A549 (cell line): ENCODE measurements at regions not wholly inside any gene's neighbourhood (a gene's known extent, or its start where the extent isn't known, plus 50 kb on each side); places are given as distances from the start of the nearest gene placed in this dataset.

Experiments used
- ATAC-seq, 2 experiments: fragments of 200-7000 bp in 1 of 2; fragments of >200 bp in 1 of 2; cut with Nextera tagmentation in 1 of 2; cut with Tn5 transposase in 1 of 2; 3 replicates each; pipeline versions ENCODE4 v1.8.0 to v1.9.1; 2018 to 2020; ENCODE audit warnings: mild to moderate bottlenecking in 1 of 2, moderate library complexity in 1 of 2
- CTCF ChIA-PET: fragments of 300-600 bp; sonication (Branson Sonifier 250); formaldehyde crosslinking; extraction: SDS; loops from one replicate; lab custom pipeline; 2021; ENCODE audit warnings: antibody characterized with exemption, inconsistent platforms; lab: Yijun Ruan, JAX
- POLR2A ChIA-PET: fragments of 350-600 bp; formaldehyde crosslinking; extraction: SDS; loops from one replicate; lab custom pipeline; 2021; ENCODE audit warnings: antibody characterized with exemption, inconsistent platforms; lab: Yijun Ruan, JAX
- DNase-seq, 2 experiments: peaks; one replicate each; pipeline versions ENCODE4 v3.0.0 to v3.0.0-alpha.2; 2011 to 2016; ENCODE audit warnings: low read depth in 1 of 2, low spot score in 1 of 2
- FAIRE-seq: peaks from 2 replicates; lab custom pipeline; 2011; peaks lifted over from hg19 to GRCh38; lab: Jason Lieb, UNC
- H3K27ac ChIP-seq, 2 experiments: fragments of >200 bp; sonication (Bioruptor Twin); formaldehyde crosslinking; 3 replicates each; pipeline ENCODE4 v1.5.1; 2016 to 2017
- H3K4me1 ChIP-seq: fragments of >200 bp; sonication (Bioruptor Twin); formaldehyde crosslinking; 3 replicates; pipeline ENCODE4 v1.6.1; 2016
- H3K4me2 ChIP-seq: fragments of >200 bp; sonication (Bioruptor Twin); formaldehyde crosslinking; 3 replicates; pipeline ENCODE4 v1.6.1; 2016
- H3K4me3 ChIP-seq: fragments of >200 bp; sonication (Bioruptor Twin); formaldehyde crosslinking; 3 replicates; pipeline ENCODE4 v1.5.1; 2016
- H3K9me3 ChIP-seq: fragments of >200 bp; sonication (Bioruptor Twin); formaldehyde crosslinking; 3 replicates; pipeline ENCODE4 v1.6.1; 2016
- CBX8 ChIP-seq: fragments of 200-600 bp; sonication (generic); IDR thresholded peaks from 2 replicates; pipeline ENCODE4 v1.6.1; 2016
- CEBPB ChIP-seq, 2 experiments: fragments of >200 bp in 1 of 2; sonication (Bioruptor Twin) in 1 of 2; formaldehyde crosslinking in 1 of 2; IDR thresholded peaks; 2 replicates each; pipeline ENCODE4 v1.6.1; 2012 to 2016
- CHD4 ChIP-seq: fragments of 200-600 bp; sonication (generic); IDR thresholded peaks from 2 replicates; pipeline ENCODE4 v1.6.1; 2016; ENCODE audit warnings: antibody characterized with exemption, mild to moderate bottlenecking, borderline replicate concordance
- EHMT2 ChIP-seq: fragments of 200-600 bp; sonication (generic); IDR thresholded peaks from 2 replicates; pipeline ENCODE4 v1.6.1; 2016; ENCODE audit warnings: antibody characterized with exemption, low read depth, mild to moderate bottlenecking, moderate library complexity
- ESRRA ChIP-seq: fragments of 150-350 bp; IDR thresholded peaks from 2 replicates; pipeline ENCODE4 v1.6.1; 2014; ENCODE audit warnings: mild to moderate bottlenecking, low read length, borderline replicate concordance
- FOSB ChIP-seq: fragments of 250-450 bp; sonication (Bioruptor Pico); IDR thresholded peaks from 2 replicates; pipeline ENCODE4 v1.5.0; 2020; ENCODE audit warnings: mild to moderate bottlenecking, moderate library complexity
- HDAC2 ChIP-seq: fragments of 200-600 bp; sonication (generic); IDR thresholded peaks from 2 replicates; pipeline ENCODE4 v1.6.1; 2016
- HES2 ChIP-seq: fragments of >200 bp; sonication (Bioruptor Twin); formaldehyde crosslinking; IDR thresholded peaks from 2 replicates; pipeline ENCODE4 v1.6.1; 2016
- HEYL ChIP-seq: fragments of 250-450 bp; sonication (Bioruptor Pico); IDR thresholded peaks from 2 replicates; pipeline ENCODE4 v1.8.0; 2021; ENCODE audit warnings: mild to moderate bottlenecking, moderate library complexity
- HMGXB4 ChIP-seq: fragments of 250-450 bp; sonication (Bioruptor Pico); IDR thresholded peaks from 2 replicates; pipeline ENCODE4 v1.5.0; 2021; ENCODE audit warnings: mild to moderate bottlenecking, moderate library complexity, borderline replicate concordance
- HOXB5 ChIP-seq: fragments of 250-450 bp; sonication (Bioruptor Pico); IDR thresholded peaks from 2 replicates; pipeline ENCODE4 v1.5.0; 2020; ENCODE audit warnings: mild to moderate bottlenecking, moderate library complexity
- JUN ChIP-seq, 2 experiments: fragments of >200 bp; sonication (Bioruptor Twin); formaldehyde crosslinking; IDR thresholded peaks; 2 replicates in 1 of 2; 3 replicates in 1 of 2; pipeline ENCODE4 v1.6.1; 2016 to 2017
- KDM5A ChIP-seq: fragments of 200-600 bp; sonication (generic); IDR thresholded peaks from 2 replicates; pipeline ENCODE4 v1.6.1; 2016; ENCODE audit warnings: antibody characterized with exemption, mild to moderate bottlenecking
- MAFK ChIP-seq: fragments of 450-650 bp; IDR thresholded peaks from 2 replicates; pipeline ENCODE4 v1.6.1; 2014; ENCODE audit not compliant: partially characterized antibody
- NFE2L2 ChIP-seq: fragments of 150-350 bp; conservative IDR thresholded peaks from 2 replicates; pipeline ENCODE4 v1.6.1; 2014; ENCODE audit warnings: low read length
- PBX3 ChIP-seq: IDR thresholded peaks from 2 replicates; pipeline ENCODE4 v1.6.1; 2012
- RAD21 ChIP-seq, 2 experiments: fragments of >200 bp in 1 of 2; sonication (Bioruptor Twin) in 1 of 2; formaldehyde crosslinking in 1 of 2; IDR thresholded peaks in 1 of 2; conservative IDR thresholded peaks in 1 of 2; 2 replicates in 1 of 2; 3 replicates in 1 of 2; pipeline ENCODE4 v1.6.1; 2012 to 2018; ENCODE audit warnings: inconsistent platforms in 1 of 2
- RFX5 ChIP-seq: fragments of 450-650 bp; IDR thresholded peaks from 2 replicates; pipeline ENCODE4 v1.7.1; 2014; ENCODE audit warnings: antibody characterized with exemption, mild to moderate bottlenecking, moderate library complexity
- SMC3 ChIP-seq: fragments of >200 bp; sonication (Bioruptor Twin); formaldehyde crosslinking; IDR thresholded peaks from 3 replicates; pipeline ENCODE4 v1.6.1; 2018; ENCODE audit warnings: inconsistent platforms
- SREBF2 ChIP-seq: fragments of 450-650 bp; IDR thresholded peaks from 2 replicates; pipeline ENCODE4 v1.6.1; 2014; ENCODE audit warnings: mild to moderate bottlenecking, moderate library complexity
- ZC3H11A ChIP-seq: fragments of 450-650 bp; IDR thresholded peaks from 2 replicates; pipeline ENCODE4 v1.6.1; 2014; ENCODE audit warnings: antibody characterized with exemption, mild to moderate bottlenecking
- ZFP36 ChIP-seq: fragments of 450-650 bp; IDR thresholded peaks from 2 replicates; pipeline ENCODE4 v1.6.1; 2014; ENCODE audit warnings: borderline replicate concordance; ENCODE audit not compliant: partially characterized antibody
- ZNF302 ChIP-seq: fragments of 250-450 bp; sonication (Bioruptor Pico); IDR thresholded peaks from 2 replicates; pipeline ENCODE4 v1.9.0; 2021; ENCODE audit warnings: inconsistent platforms, mild to moderate bottlenecking, moderate library complexity
- WGBS: methylation state at CpG from one replicate; pipeline ENCODE4 v1.1.6; 2017; ENCODE audit errors: missing lambda C conversion rate; 5-methylcytosine and 5-hydroxymethylcytosine counted together
- TF ChIP-seq, protein P1 (sequence below): fragments of >200 bp; sonication (Bioruptor Twin); formaldehyde crosslinking; IDR thresholded peaks from 3 replicates; pipeline ENCODE4 v1.5.1; 2016
- TF ChIP-seq, protein P2 (sequence below): fragments of 200-600 bp; sonication (generic); IDR thresholded peaks from 2 replicates; pipeline ENCODE4 v1.6.1; 2016; ENCODE audit warnings: antibody characterized with exemption, mild to moderate bottlenecking, moderate library complexity

DNA sequence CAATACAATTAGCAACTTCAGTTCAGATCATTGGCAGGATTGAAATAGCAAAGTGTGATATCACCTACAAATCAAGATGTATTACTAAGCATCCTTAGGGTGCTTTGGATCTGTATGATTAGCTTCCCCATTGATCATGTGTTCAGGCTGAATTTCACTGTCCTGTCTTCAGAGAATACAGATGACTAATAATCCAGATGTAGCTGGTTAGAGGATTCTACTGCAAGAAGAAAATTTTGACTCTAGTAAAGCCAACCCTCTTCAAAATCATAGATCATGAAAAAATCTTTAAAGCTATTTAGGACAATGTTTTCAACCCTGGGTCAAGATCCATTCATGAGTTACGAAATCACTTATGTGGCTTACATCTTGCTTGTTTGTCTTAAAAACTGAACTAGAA is 184.4 kb downstream of the PTGER3 start:
- POLR2A ChIA-PET: no interaction called here
- no peak for TF ChIP-seq HES2
- no peak for TF ChIP-seq ZC3H11A
- TF ChIP-seq CHD4: no peak
- no peak for TF ChIP-seq ZNF302 (CRISPR knock-in tag)
- no peak for TF ChIP-seq NFE2L2
- no peak for TF ChIP-seq SREBF2
- TF ChIP-seq JUN (IDR thresholded peaks at IDR 0.05): no peak
- TF ChIP-seq ZFP36: no peak
- no peak for TF ChIP-seq RFX5
- no peak for TF ChIP-seq HDAC2
- TF ChIP-seq CEBPB (IDR thresholded peaks at IDR 0.05): no peak
- TF ChIP-seq EHMT2: no peak
- no peak for TF ChIP-seq ESRRA
- no peak for TF ChIP-seq RAD21 (conservative IDR thresholded peaks at IDR 0.05 in 1 of 2, IDR thresholded peaks at IDR 0.05 in 1 of 2)
- no peak for TF ChIP-seq SMC3
- TF ChIP-seq MAFK: no peak
- TF ChIP-seq HOXB5 (CRISPR knock-in tag): no peak
- TF ChIP-seq HEYL (CRISPR knock-in tag): no peak
- TF ChIP-seq CBX8: no peak
- ATAC-seq (no peak), FAIRE-seq (no peak), DNase-seq (no peak)
- H3K4me3 ChIP-seq: no peak overlapping the region
- CTCF ChIA-PET: no interaction called here
- H3K9me3 ChIP-seq: no peaks in the 10 kb centered on the region
- H3K4me1 ChIP-seq: peaks cover 4% of the 10 kb centered on the region; the same call in 1 of the 3 replicates
- H3K4me2 ChIP-seq: no peak overlapping the region
- 71% methylated on average over 1 of the region's 1 CpG for WGBS
- no peak overlapping the region for H3K27ac ChIP-seq

GRCh38 chr1:70864302-70864701 is 183.3 kb downstream of the PTGER3 start:
- DNase-seq: peak in 1 of 2 experiments; percentile 57
- ChIA-PET CTCF (no interaction called here), POLR2A (no interaction called here)
- Histone ChIP-seq H3K27ac (0 out of 6 replicates have a peak overlapping the region, but pooled peaks of 1 of the 2 experiments have one; percentile 33), H3K9me3 (no peaks in the 10 kb centered on the region), H3K4me3 (no peak overlapping the region), H3K4me1 (peaks cover 4% of the 10 kb centered on the region; the same call in 1 of the 3 replicates), H3K4me2 (0 out of 3 replicates have a peak overlapping the region, but pooled peaks have one; percentile 19)
- WGBS: 3% methylated on average over 2 of the region's 2 CpGs
- TF ChIP-seq, protein P1, sequence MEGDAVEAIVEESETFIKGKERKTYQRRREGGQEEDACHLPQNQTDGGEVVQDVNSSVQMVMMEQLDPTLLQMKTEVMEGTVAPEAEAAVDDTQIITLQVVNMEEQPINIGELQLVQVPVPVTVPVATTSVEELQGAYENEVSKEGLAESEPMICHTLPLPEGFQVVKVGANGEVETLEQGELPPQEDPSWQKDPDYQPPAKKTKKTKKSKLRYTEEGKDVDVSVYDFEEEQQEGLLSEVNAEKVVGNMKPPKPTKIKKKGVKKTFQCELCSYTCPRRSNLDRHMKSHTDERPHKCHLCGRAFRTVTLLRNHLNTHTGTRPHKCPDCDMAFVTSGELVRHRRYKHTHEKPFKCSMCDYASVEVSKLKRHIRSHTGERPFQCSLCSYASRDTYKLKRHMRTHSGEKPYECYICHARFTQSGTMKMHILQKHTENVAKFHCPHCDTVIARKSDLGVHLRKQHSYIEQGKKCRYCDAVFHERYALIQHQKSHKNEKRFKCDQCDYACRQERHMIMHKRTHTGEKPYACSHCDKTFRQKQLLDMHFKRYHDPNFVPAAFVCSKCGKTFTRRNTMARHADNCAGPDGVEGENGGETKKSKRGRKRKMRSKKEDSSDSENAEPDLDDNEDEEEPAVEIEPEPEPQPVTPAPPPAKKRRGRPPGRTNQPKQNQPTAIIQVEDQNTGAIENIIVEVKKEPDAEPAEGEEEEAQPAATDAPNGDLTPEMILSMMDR: no peak
- TF ChIP-seq NFE2L2 (0 out of 2 replicates have a peak, but pooled peaks have one; percentile 52), MAFK (peak; percentile 81)
- peak in 1 of 2 experiments; percentile 70; a peak in 3 of 6 replicates for ATAC-seq
- no peak for FAIRE-seq

DNA sequence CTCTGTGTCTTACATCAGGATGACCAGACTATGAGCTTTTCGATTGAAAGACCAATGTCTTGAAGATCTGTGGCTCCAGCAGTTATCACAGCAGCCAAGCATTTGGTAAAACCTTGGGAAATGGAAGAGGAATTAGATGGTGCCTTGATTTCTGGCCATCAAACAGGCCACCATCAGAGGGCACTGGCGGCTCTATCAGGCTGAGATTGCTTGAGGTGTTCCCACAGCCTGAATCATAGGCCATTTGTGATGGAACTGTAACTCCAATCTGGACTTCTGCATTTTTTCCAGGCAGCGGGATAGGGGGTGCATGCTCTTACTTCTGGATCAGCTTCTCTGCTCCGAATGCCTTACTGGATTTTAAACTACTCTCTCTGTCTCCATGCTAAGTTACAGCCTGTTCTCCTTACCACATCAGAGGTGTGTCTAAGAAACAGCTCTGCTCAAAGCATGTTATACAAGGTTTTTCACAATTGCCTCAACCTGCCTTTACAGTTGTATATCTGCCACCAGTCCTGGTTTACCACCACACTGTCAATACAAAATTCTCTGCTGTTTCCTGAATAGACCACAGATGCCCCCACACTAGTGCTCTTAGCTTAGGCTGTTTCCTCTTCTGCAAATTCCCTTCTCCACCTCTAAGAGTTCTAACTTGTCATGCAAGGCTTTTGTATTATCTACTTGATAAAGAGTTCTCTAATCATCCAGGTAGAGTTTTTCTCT is 180.9 kb downstream of the PTGER3 start:
- Histone ChIP-seq H3K4me2 (no peak overlapping the region), H3K4me3 (no peak overlapping the region), H3K4me1 (peaks cover 4% of the 10 kb centered on the region; the same call in 1 of the 3 replicates), H3K9me3 (no peaks in the 10 kb centered on the region), H3K27ac (no peak overlapping the region)
- DNase-seq (no peak), ATAC-seq (no peak), FAIRE-seq (no peak)
- ChIA-PET POLR2A (no interaction called here), CTCF (no interaction called here)
- 52% methylated on average over 3 of the region's 4 CpGs for WGBS
- no peak for TF ChIP-seq ZNF302 (CRISPR knock-in tag)
- TF ChIP-seq PBX3: no peak
- no peak for TF ChIP-seq ESRRA
- TF ChIP-seq, protein P2, sequence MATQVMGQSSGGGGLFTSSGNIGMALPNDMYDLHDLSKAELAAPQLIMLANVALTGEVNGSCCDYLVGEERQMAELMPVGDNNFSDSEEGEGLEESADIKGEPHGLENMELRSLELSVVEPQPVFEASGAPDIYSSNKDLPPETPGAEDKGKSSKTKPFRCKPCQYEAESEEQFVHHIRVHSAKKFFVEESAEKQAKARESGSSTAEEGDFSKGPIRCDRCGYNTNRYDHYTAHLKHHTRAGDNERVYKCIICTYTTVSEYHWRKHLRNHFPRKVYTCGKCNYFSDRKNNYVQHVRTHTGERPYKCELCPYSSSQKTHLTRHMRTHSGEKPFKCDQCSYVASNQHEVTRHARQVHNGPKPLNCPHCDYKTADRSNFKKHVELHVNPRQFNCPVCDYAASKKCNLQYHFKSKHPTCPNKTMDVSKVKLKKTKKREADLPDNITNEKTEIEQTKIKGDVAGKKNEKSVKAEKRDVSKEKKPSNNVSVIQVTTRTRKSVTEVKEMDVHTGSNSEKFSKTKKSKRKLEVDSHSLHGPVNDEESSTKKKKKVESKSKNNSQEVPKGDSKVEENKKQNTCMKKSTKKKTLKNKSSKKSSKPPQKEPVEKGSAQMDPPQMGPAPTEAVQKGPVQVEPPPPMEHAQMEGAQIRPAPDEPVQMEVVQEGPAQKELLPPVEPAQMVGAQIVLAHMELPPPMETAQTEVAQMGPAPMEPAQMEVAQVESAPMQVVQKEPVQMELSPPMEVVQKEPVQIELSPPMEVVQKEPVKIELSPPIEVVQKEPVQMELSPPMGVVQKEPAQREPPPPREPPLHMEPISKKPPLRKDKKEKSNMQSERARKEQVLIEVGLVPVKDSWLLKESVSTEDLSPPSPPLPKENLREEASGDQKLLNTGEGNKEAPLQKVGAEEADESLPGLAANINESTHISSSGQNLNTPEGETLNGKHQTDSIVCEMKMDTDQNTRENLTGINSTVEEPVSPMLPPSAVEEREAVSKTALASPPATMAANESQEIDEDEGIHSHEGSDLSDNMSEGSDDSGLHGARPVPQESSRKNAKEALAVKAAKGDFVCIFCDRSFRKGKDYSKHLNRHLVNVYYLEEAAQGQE: no peak
- no peak for TF ChIP-seq RFX5
- no peak for TF ChIP-seq FOSB (CRISPR knock-in tag)
- TF ChIP-seq KDM5A: no peak
- TF ChIP-seq HMGXB4 (CRISPR knock-in tag): no peak
